ENCODE measurements at regions not wholly inside any gene's neighbourhood (a gene's known extent, or its start where the extent isn't known, plus 50 kb on each side); places are given as distances from the start of the nearest gene placed in this dataset.

DNA sequence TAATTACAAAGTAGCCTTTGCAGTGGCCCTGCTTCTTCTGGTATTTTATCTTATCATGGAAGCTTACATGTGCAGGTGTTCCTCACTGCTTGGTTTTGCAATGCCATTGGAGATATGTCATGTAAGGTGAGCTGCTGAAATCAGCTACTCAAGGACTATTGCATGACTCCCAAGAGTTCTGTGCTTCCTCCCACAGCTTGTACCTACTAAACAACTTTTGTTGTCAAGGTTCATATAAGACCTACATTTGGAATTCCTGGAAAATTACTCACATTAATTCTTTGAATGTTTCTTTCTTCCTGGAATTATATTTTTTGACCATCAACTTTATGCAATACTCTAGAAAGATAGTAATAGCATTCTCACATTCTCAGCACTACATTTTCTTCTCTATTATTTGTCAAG is 427.5 kb upstream of the HSF2 start:
- Histone ChIP-seq H4K20me1 (ENCODE audit: insufficient read depth) (no peaks in the 10 kb centered on the region), H3K4me1 (ENCODE audit: low read depth, poor library complexity, severe bottlenecking) (peaks cover 5% of the 10 kb centered on the region), H2AFZ (ENCODE audit: low read depth) (no peak overlapping the region), H3K4me3 (IDR thresholded peaks at IDR 0.05; ENCODE audit: insufficient read depth, low read depth, low read length) (no peak overlapping the region), H3K27ac (no peak overlapping the region), H3K27me3 (ENCODE audit: insufficient read depth, low read depth) (no peaks in the 10 kb centered on the region), H3K4me2 (no peak overlapping the region), H3K36me3 (ENCODE audit: insufficient read depth) (no peaks in the 10 kb centered on the region), H3K9ac (no peak overlapping the region), H3K79me2 (ENCODE audit: insufficient read depth, low read depth) (no peaks in the 10 kb centered on the region)
- no peak for TF ChIP-seq CTCF (conservative IDR thresholded peaks at IDR 0.05; ENCODE audit: low read depth, low read length)

DNA sequence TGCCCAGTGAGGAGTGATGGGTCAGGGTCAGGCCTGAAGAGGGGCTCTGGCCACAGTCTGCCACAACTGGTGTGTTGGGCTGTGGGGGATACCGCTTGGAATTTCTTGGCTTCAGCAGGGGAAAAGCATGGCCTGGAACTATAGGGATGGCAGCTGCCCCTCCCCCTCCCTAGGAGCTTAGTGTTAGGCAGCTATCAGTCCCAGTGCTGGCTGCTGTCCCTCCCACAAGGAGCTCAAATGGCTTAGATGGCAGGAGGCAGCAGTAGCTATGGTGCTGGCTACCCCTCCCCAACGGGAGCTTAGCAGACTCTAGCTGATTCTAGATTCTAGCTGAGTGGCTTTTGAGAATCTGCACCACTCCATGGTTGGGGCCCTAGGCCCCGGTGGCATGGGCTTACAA is 414.5 kb upstream of the HSF2 start:
- no peaks in the 10 kb centered on the region for H3K27me3 ChIP-seq (ENCODE audit: insufficient read depth, low read depth)
- no peak for TF ChIP-seq CTCF (conservative IDR thresholded peaks at IDR 0.05; ENCODE audit: low read depth, low read length)
- H2AFZ ChIP-seq (ENCODE audit: low read depth) = no peak overlapping the region
- no peaks in the 10 kb centered on the region for H4K20me1 ChIP-seq (ENCODE audit: insufficient read depth)
- no peak overlapping the region for H3K4me3 ChIP-seq (IDR thresholded peaks at IDR 0.05; ENCODE audit: insufficient read depth, low read depth, low read length)
- no peaks in the 10 kb centered on the region for H3K79me2 ChIP-seq (ENCODE audit: insufficient read depth, low read depth)
- no peak overlapping the region for H3K9ac ChIP-seq
- no peaks in the 10 kb centered on the region for H3K36me3 ChIP-seq (ENCODE audit: insufficient read depth)
- no peaks in the 10 kb centered on the region for H3K4me1 ChIP-seq (ENCODE audit: low read depth, poor library complexity, severe bottlenecking)
- no peak overlapping the region for H3K4me2 ChIP-seq
- H3K27ac ChIP-seq = no peak overlapping the region

DNA sequence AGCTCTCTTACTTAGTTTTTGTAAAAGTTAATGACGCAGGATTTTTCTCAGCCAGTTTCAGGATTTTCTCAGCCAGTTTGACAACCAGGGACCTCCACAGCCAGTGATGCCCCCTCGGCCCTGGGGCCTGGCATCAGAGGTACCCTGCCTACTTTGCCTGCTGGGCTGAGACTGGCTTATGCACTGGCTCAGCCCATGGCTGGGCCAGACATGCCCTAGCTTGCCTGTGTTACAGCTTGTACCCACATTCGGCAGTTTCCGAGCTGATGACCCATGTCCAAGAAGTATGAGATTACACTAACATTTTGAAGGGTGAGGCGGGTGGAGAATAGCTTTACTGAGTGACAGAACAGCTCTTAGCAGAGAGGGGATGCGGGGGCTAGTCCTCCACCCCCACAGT is 406.1 kb upstream of the HSF2 start:
- H3K4me2 ChIP-seq = no peak overlapping the region
- no peak overlapping the region for H2AFZ ChIP-seq (ENCODE audit: low read depth)
- no peaks in the 10 kb centered on the region for H3K79me2 ChIP-seq (ENCODE audit: insufficient read depth, low read depth)
- H3K27ac ChIP-seq = no peak overlapping the region
- H3K36me3 ChIP-seq (ENCODE audit: insufficient read depth) = no peaks in the 10 kb centered on the region
- H4K20me1 ChIP-seq (ENCODE audit: insufficient read depth) = no peaks in the 10 kb centered on the region
- H3K4me3 ChIP-seq (IDR thresholded peaks at IDR 0.05; ENCODE audit: insufficient read depth, low read depth, low read length) = no peak overlapping the region
- TF ChIP-seq CTCF (conservative IDR thresholded peaks at IDR 0.05; ENCODE audit: low read depth, low read length) = no peak
- no peaks in the 10 kb centered on the region for H3K27me3 ChIP-seq (ENCODE audit: insufficient read depth, low read depth)
- no peak overlapping the region for H3K9ac ChIP-seq
- H3K4me1 ChIP-seq (ENCODE audit: low read depth, poor library complexity, severe bottlenecking) = peaks cover under 1% of the 10 kb centered on the region

- H3K4me3 ChIP-seq (IDR thresholded peaks at IDR 0.05; ENCODE audit: insufficient read depth, low read depth, low read length) = no peak overlapping the region
- H3K27ac ChIP-seq = no peak overlapping the region
- peaks cover 16% of the 10 kb centered on the region for H3K4me1 ChIP-seq (ENCODE audit: low read depth, poor library complexity, severe bottlenecking)
- no peak overlapping the region for H2AFZ ChIP-seq (ENCODE audit: low read depth)
- H3K4me2 ChIP-seq = no peak overlapping the region
- no peaks in the 10 kb centered on the region for H3K79me2 ChIP-seq (ENCODE audit: insufficient read depth, low read depth)
- H3K9ac ChIP-seq = no peak overlapping the region
- no peaks in the 10 kb centered on the region for H3K36me3 ChIP-seq (ENCODE audit: insufficient read depth)
- no peaks in the 10 kb centered on the region for H3K27me3 ChIP-seq (ENCODE audit: insufficient read depth, low read depth)
- TF ChIP-seq CTCF (conservative IDR thresholded peaks at IDR 0.05; ENCODE audit: low read depth, low read length) = no peak
- H4K20me1 ChIP-seq (ENCODE audit: insufficient read depth) = no peaks in the 10 kb centered on the region
Measured at GRCh38 chr6:121994919-121995318, 404.5 kb upstream of the HSF2 start.
